Activated naive CD8-positive, alpha-beta T cell (primary cell): ENCODE measurements at regions not wholly inside any gene's neighbourhood (a gene's known extent, or its start where the extent isn't known, plus 50 kb on each side); places are given as distances from the start of the nearest gene placed in this dataset.
"Not testable (repeated sequence)": the region's sequence is repeated elsewhere in the genome, so short reads cannot be mapped to it uniquely, and the experiment has no call there.

Experiments
- H3K27ac Mint-ChIP-seq: one replicate; pipeline ENCODE4 v1.8.0; 2021; ENCODE audit warnings: mixed read lengths
- H3K27me3 Mint-ChIP-seq: one replicate; pipeline ENCODE4 v1.8.0; 2021; ENCODE audit warnings: mixed read lengths
- H3K36me3 Mint-ChIP-seq: one replicate; pipeline ENCODE4 v1.8.0; 2021; ENCODE audit warnings: mixed read lengths
- H3K4me1 Mint-ChIP-seq: one replicate; pipeline ENCODE4 v1.8.0; 2021; ENCODE audit warnings: low read depth, mixed read lengths
- H3K4me3 Mint-ChIP-seq: one replicate; pipeline ENCODE4 v1.8.0; 2021; ENCODE audit warnings: mild to moderate bottlenecking, mixed read lengths
- H3K9me3 Mint-ChIP-seq: one replicate; pipeline ENCODE4 v1.8.0; 2021; ENCODE audit warnings: low read depth, mixed read lengths

GRCh38 chr4:189001971-189002450 lies 862.8 kb downstream of the TRIML1 start:
- Mint-ChIP-seq H3K4me1 (no peaks in the 10 kb centered on the region), H3K36me3 (no peaks in the 10 kb centered on the region), H3K27ac (no peak overlapping the region), H3K27me3 (no peaks in the 10 kb centered on the region), H3K9me3 (peaks cover 10% of the 10 kb centered on the region), H3K4me3 (no peak overlapping the region)

GRCh38 chr4:189002475-189002874 lies 863.2 kb downstream of the TRIML1 start:
- H3K27ac Mint-ChIP-seq: no peak overlapping the region
- no peaks in the 10 kb centered on the region for H3K27me3 Mint-ChIP-seq
- no peaks in the 10 kb centered on the region for H3K4me1 Mint-ChIP-seq
- H3K36me3 Mint-ChIP-seq: no peaks in the 10 kb centered on the region
- no peak overlapping the region for H3K4me3 Mint-ChIP-seq
- peaks cover 10% of the 10 kb centered on the region for H3K9me3 Mint-ChIP-seq

GRCh38 chr4:189010452-189011217 lies 871.4 kb downstream of the TRIML1 start:
- not testable (repeated sequence) for H3K4me1 Mint-ChIP-seq, H3K4me3 Mint-ChIP-seq, H3K27ac Mint-ChIP-seq, H3K36me3 Mint-ChIP-seq, H3K27me3 Mint-ChIP-seq
- H3K9me3 Mint-ChIP-seq: peaks cover 11% of the 10 kb centered on the region

- Mint-ChIP-seq H3K9me3 (peaks cover 19% of the 10 kb centered on the region), H3K36me3 (no peaks in the 10 kb centered on the region), H3K4me3 (no peak overlapping the region), H3K27ac (no peak overlapping the region), H3K27me3 (no peaks in the 10 kb centered on the region), H3K4me1 (no peaks in the 10 kb centered on the region)
Measured at GRCh38 chr4:189021831-189022230, 882.6 kb downstream of the TRIML1 start.

GRCh38 chr4:189022440-189023035 lies 883.3 kb downstream of the TRIML1 start:
- Mint-ChIP-seq H3K27ac (no peak overlapping the region), H3K9me3 (peaks cover 19% of the 10 kb centered on the region), H3K4me1 (no peaks in the 10 kb centered on the region), H3K4me3 (no peak overlapping the region), H3K27me3 (no peaks in the 10 kb centered on the region), H3K36me3 (no peaks in the 10 kb centered on the region)

GRCh38 chr4:189029976-189030504 lies 890.8 kb downstream of the TRIML1 start:
- Mint-ChIP-seq H3K4me1 (no peaks in the 10 kb centered on the region), H3K4me3 (no peak overlapping the region), H3K9me3 (peaks cover 6% of the 10 kb centered on the region), H3K27ac (no peak overlapping the region), H3K36me3 (no peaks in the 10 kb centered on the region), H3K27me3 (no peaks in the 10 kb centered on the region)

GRCh38 chr4:189032606-189033338 lies 893.5 kb downstream of the TRIML1 start:
- Mint-ChIP-seq H3K4me3 (no peak overlapping the region), H3K27me3 (no peaks in the 10 kb centered on the region), H3K27ac (no peak overlapping the region), H3K4me1 (no peaks in the 10 kb centered on the region), H3K9me3 (peaks cover 6% of the 10 kb centered on the region), H3K36me3 (no peaks in the 10 kb centered on the region)

GRCh38 chr4:189033801-189034347 lies 894.6 kb downstream of the TRIML1 start:
- Mint-ChIP-seq H3K27me3 (no peaks in the 10 kb centered on the region), H3K4me3 (no peak overlapping the region), H3K27ac (no peak overlapping the region), H3K4me1 (no peaks in the 10 kb centered on the region), H3K36me3 (no peaks in the 10 kb centered on the region), H3K9me3 (peaks cover 6% of the 10 kb centered on the region)

GRCh38 chr4:189035091-189035490 lies 895.9 kb downstream of the TRIML1 start:
- H3K27me3 Mint-ChIP-seq: no peaks in the 10 kb centered on the region
- no peak overlapping the region for H3K27ac Mint-ChIP-seq
- H3K36me3 Mint-ChIP-seq: no peaks in the 10 kb centered on the region
- H3K9me3 Mint-ChIP-seq: peaks cover 6% of the 10 kb centered on the region
- no peaks in the 10 kb centered on the region for H3K4me1 Mint-ChIP-seq
- no peak overlapping the region for H3K4me3 Mint-ChIP-seq

GRCh38 chr4:189035654-189036053 lies 896.4 kb downstream of the TRIML1 start:
- H3K9me3 Mint-ChIP-seq: peaks cover 6% of the 10 kb centered on the region
- H3K36me3 Mint-ChIP-seq: no peaks in the 10 kb centered on the region
- H3K27me3 Mint-ChIP-seq: no peaks in the 10 kb centered on the region
- H3K27ac Mint-ChIP-seq: no peak overlapping the region
- H3K4me3 Mint-ChIP-seq: no peak overlapping the region
- H3K4me1 Mint-ChIP-seq: no peaks in the 10 kb centered on the region

GRCh38 chr4:189036906-189037305 lies 897.7 kb downstream of the TRIML1 start:
- Mint-ChIP-seq H3K4me3 (no peak overlapping the region), H3K36me3 (no peaks in the 10 kb centered on the region), H3K9me3 (peaks cover 6% of the 10 kb centered on the region), H3K27ac (no peak overlapping the region), H3K27me3 (no peaks in the 10 kb centered on the region), H3K4me1 (no peaks in the 10 kb centered on the region)

- Mint-ChIP-seq H3K9me3 (peaks cover 4% of the 10 kb centered on the region), H3K4me3 (no peak overlapping the region), H3K27me3 (no peaks in the 10 kb centered on the region), H3K36me3 (no peaks in the 10 kb centered on the region), H3K27ac (no peak overlapping the region), H3K4me1 (no peaks in the 10 kb centered on the region)
Measured at GRCh38 chr4:189046642-189047041, 894.0 kb upstream of the FRG1 start.

- Mint-ChIP-seq H3K4me1 (no peaks in the 10 kb centered on the region), H3K4me3 (no peak overlapping the region), H3K9me3 (peaks cover 4% of the 10 kb centered on the region), H3K27ac (no peak overlapping the region), H3K36me3 (no peaks in the 10 kb centered on the region), H3K27me3 (no peaks in the 10 kb centered on the region)
Measured at GRCh38 chr4:189048119-189048518, 892.6 kb upstream of the FRG1 start.

- Mint-ChIP-seq H3K27ac (no peak overlapping the region), H3K4me1 (no peaks in the 10 kb centered on the region), H3K27me3 (no peaks in the 10 kb centered on the region), H3K4me3 (no peak overlapping the region), H3K36me3 (no peaks in the 10 kb centered on the region), H3K9me3 (peaks cover 4% of the 10 kb centered on the region)
Measured at GRCh38 chr4:189049682-189050081, 891.0 kb upstream of the FRG1 start.

GRCh38 chr4:189050643-189051042 lies 890.0 kb upstream of the FRG1 start:
- Mint-ChIP-seq H3K9me3 (no peaks in the 10 kb centered on the region), H3K36me3 (no peaks in the 10 kb centered on the region), H3K27me3 (no peaks in the 10 kb centered on the region)

More at GRCh38 chr4:189050643-189051042, 890.0 kb upstream of the FRG1 start:
- Mint-ChIP-seq H3K4me3 (no peak overlapping the region), H3K4me1 (no peaks in the 10 kb centered on the region), H3K27ac (no peak overlapping the region)
